ENCODE measurements at regions not wholly inside any gene's neighbourhood (a gene's known extent, or its start where the extent isn't known, plus 50 kb on each side); places are given as distances from the start of the nearest gene placed in this dataset.

DNA sequence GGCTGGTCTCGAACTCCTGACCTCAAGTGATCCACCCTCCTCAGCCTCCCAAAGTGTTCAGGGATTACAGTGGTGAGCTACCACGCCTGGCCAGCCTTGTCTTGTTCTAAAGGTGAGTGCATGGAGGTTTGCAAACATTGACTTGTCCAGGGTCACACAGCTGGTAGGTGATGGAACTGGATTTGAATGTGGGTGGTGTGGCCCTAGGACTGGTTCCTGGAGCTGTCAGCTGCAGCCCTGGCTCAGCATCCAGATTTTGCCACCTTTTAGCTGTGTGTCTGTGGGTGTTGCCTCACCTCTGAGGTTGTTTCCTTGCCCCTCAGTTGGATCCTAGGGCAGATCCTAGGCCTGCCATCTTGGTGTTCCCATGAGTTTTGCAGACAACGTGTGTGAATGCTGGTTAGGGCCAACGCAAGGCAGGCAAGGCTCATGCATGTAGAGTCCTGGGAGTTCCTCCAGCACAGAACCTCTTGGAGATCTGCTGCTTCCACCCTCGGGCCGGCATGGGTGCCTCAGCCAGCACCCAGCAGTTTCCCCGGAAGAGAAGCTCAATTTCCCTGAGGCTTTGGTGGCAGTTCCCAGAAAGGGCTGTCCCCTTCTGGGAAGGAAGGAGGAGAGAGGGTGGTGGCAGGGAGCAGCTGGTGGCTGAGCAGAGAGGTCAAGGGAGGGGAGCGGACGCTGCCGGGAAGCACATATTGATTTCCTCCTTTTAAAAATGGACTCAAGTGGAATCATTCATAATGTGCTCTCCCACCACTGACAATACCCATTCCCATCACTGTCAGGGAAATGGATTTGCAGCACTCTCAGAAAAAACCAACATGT, 127.6 kb upstream of the HS6ST1 start (continued):
- TF ChIP-seq, protein P1, sequence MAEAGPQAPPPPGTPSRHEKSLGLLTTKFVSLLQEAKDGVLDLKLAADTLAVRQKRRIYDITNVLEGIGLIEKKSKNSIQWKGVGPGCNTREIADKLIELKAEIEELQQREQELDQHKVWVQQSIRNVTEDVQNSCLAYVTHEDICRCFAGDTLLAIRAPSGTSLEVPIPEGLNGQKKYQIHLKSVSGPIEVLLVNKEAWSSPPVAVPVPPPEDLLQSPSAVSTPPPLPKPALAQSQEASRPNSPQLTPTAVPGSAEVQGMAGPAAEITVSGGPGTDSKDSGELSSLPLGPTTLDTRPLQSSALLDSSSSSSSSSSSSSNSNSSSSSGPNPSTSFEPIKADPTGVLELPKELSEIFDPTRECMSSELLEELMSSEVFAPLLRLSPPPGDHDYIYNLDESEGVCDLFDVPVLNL (CRISPR knock-in tag; IDR thresholded peaks at IDR 0.05; ENCODE audit: borderline replicate concordance, low read depth), result no peak
- TF ChIP-seq, protein P2, sequence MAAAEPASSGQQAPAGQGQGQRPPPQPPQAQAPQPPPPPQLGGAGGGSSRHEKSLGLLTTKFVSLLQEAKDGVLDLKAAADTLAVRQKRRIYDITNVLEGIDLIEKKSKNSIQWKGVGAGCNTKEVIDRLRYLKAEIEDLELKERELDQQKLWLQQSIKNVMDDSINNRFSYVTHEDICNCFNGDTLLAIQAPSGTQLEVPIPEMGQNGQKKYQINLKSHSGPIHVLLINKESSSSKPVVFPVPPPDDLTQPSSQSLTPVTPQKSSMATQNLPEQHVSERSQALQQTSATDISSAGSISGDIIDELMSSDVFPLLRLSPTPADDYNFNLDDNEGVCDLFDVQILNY (CRISPR knock-in tag; IDR thresholded peaks at IDR 0.05), result no peak
- TF ChIP-seq SP1 (CRISPR knock-in tag; conservative IDR thresholded peaks at IDR 0.05), result no peak
- TF ChIP-seq ZNF121 (CRISPR knock-in tag; IDR thresholded peaks at IDR 0.05), result no peak
- no peak for TF ChIP-seq CREM (CRISPR knock-in tag; IDR thresholded peaks at IDR 0.05)
- TF ChIP-seq, protein P3, sequence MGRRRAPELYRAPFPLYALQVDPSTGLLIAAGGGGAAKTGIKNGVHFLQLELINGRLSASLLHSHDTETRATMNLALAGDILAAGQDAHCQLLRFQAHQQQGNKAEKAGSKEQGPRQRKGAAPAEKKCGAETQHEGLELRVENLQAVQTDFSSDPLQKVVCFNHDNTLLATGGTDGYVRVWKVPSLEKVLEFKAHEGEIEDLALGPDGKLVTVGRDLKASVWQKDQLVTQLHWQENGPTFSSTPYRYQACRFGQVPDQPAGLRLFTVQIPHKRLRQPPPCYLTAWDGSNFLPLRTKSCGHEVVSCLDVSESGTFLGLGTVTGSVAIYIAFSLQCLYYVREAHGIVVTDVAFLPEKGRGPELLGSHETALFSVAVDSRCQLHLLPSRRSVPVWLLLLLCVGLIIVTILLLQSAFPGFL (CRISPR knock-in tag; IDR thresholded peaks at IDR 0.05; ENCODE audit: borderline replicate concordance), result no peak
- TF ChIP-seq JAZF1 (CRISPR knock-in tag; IDR thresholded peaks at IDR 0.05), result no peak
- TF ChIP-seq ELF4 (CRISPR knock-in tag; IDR thresholded peaks at IDR 0.05; ENCODE audit: low read depth), result no peak

DNA sequence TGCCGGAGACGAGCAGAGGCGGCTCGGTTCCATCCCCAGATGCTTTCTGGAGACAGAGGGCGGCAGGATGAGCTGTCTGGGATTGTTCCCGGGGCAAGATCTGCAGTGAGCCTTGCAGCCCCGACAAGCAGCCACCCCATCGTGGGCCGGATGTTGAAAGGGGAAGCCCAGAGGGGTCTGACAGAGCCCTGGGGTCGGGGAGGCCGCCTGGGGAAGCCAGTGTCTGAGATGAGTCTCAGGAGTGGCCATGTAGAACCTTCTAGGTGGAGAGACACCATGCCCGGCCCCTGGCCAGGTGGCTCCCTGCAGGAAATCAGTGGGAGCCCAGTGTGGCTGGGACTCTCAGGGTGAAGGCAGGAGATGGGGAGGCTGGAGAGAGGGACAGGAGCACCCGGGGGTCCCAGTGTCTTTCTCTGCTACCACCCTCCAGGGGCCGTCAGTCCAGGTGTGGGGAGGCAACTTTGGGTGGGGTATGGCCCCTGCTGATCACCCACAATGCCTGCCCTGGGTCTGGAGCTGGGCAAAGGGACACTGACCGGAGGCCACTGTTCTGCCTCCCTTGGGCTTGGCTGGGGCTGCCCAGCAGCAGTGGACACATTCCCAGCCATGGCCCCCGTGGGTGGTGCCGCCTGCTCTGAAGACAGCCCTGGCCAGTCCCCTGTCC, 128.3 kb upstream of the HS6ST1 start:
- Mint-ChIP-seq H3K27ac (no peak overlapping the region), H3K4me1 (peaks cover 22% of the 10 kb centered on the region)
- CTCF ChIA-PET, result no interaction called here

More for the DNA sequence above, 128.3 kb upstream of the HS6ST1 start:
- Mint-ChIP-seq H3K27me3 (ENCODE audit: low read depth) (no peaks in the 10 kb centered on the region), H3K4me3 (no peak overlapping the region), H3K9me3 (peaks cover 5% of the 10 kb centered on the region), H3K36me3 (no peaks in the 10 kb centered on the region)
- DNase-seq (ENCODE audit: low spot score), result no peak
- POLR2A ChIA-PET, result no interaction called here
- no peak for ATAC-seq
- TF ChIP-seq, protein P4, sequence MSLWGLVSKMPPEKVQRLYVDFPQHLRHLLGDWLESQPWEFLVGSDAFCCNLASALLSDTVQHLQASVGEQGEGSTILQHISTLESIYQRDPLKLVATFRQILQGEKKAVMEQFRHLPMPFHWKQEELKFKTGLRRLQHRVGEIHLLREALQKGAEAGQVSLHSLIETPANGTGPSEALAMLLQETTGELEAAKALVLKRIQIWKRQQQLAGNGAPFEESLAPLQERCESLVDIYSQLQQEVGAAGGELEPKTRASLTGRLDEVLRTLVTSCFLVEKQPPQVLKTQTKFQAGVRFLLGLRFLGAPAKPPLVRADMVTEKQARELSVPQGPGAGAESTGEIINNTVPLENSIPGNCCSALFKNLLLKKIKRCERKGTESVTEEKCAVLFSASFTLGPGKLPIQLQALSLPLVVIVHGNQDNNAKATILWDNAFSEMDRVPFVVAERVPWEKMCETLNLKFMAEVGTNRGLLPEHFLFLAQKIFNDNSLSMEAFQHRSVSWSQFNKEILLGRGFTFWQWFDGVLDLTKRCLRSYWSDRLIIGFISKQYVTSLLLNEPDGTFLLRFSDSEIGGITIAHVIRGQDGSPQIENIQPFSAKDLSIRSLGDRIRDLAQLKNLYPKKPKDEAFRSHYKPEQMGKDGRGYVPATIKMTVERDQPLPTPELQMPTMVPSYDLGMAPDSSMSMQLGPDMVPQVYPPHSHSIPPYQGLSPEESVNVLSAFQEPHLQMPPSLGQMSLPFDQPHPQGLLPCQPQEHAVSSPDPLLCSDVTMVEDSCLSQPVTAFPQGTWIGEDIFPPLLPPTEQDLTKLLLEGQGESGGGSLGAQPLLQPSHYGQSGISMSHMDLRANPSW (CRISPR knock-in tag; conservative IDR thresholded peaks at IDR 0.05; ENCODE audit: low read depth), result no peak
- TF ChIP-seq ZNF396 (CRISPR knock-in tag; IDR thresholded peaks at IDR 0.05; ENCODE audit: borderline replicate concordance) (no peak), TP53 (CRISPR knock-in tag; IDR thresholded peaks at IDR 0.05) (no peak), ZNF232 (CRISPR knock-in tag; IDR thresholded peaks at IDR 0.05) (no peak), HMGA2 (CRISPR knock-in tag; IDR thresholded peaks at IDR 0.05) (no peak), ZNF416 (CRISPR knock-in tag; IDR thresholded peaks at IDR 0.05) (no peak), TEAD4 (CRISPR knock-in tag; IDR thresholded peaks at IDR 0.05) (no peak), FOXK1 (CRISPR knock-in tag; IDR thresholded peaks at IDR 0.05) (no peak)
- TF ChIP-seq, protein P5, sequence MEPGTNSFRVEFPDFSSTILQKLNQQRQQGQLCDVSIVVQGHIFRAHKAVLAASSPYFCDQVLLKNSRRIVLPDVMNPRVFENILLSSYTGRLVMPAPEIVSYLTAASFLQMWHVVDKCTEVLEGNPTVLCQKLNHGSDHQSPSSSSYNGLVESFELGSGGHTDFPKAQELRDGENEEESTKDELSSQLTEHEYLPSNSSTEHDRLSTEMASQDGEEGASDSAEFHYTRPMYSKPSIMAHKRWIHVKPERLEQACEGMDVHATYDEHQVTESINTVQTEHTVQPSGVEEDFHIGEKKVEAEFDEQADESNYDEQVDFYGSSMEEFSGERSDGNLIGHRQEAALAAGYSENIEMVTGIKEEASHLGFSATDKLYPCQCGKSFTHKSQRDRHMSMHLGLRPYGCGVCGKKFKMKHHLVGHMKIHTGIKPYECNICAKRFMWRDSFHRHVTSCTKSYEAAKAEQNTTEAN (CRISPR knock-in tag; IDR thresholded peaks at IDR 0.05), result no peak
- TF ChIP-seq, protein P6, sequence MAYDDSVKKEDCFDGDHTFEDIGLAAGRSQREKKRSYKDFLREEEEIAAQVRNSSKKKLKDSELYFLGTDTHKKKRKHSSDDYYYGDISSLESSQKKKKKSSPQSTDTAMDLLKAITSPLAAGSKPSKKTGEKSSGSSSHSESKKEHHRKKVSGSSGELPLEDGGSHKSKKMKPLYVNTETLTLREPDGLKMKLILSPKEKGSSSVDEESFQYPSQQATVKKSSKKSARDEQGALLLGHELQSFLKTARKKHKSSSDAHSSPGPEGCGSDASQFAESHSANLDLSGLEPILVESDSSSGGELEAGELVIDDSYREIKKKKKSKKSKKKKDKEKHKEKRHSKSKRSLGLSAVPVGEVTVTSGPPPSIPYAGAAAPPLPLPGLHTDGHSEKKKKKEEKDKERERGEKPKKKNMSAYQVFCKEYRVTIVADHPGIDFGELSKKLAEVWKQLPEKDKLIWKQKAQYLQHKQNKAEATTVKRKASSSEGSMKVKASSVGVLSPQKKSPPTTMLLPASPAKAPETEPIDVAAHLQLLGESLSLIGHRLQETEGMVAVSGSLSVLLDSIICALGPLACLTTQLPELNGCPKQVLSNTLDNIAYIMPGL (CRISPR knock-in tag; IDR thresholded peaks at IDR 0.05), result no peak
- TF ChIP-seq, protein P7, sequence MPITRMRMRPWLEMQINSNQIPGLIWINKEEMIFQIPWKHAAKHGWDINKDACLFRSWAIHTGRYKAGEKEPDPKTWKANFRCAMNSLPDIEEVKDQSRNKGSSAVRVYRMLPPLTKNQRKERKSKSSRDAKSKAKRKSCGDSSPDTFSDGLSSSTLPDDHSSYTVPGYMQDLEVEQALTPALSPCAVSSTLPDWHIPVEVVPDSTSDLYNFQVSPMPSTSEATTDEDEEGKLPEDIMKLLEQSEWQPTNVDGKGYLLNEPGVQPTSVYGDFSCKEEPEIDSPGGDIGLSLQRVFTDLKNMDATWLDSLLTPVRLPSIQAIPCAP (CRISPR knock-in tag; IDR thresholded peaks at IDR 0.05), result no peak
